ENCODE measurements at regions not wholly inside any gene's neighbourhood (a gene's known extent, or its start where the extent isn't known, plus 50 kb on each side); places are given as distances from the start of the nearest gene placed in this dataset.
A peak's percentile ranks its signal among the peaks of the same experiment; 100 is the strongest.
"Not testable (repeated sequence)": the region's sequence is repeated elsewhere in the genome, so short reads cannot be mapped to it uniquely, and the experiment has no call there.

DNA sequence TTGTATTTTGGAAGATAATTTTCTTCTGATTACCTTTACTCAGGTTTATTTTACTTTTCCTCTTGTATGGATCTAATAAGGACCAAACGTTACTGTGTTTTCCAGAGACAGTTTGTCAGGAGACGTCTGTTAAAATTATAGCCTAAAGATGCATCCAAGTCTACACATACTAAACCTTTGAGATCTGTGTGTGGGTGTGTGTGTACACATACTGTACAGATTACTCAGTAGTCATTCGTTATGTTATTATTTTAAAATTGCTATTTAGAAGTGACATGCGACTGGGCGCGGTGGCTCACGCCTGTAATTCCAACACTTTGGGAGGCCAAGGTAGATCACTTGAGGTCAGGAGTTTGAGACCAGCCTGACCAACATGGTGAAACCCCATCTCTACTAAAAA lies 51.6 kb upstream of the CNTLN start:
- DNase-seq: no peak

- DNase-seq: no peak
These were observed 52.3 kb upstream of the CNTLN start for GRCh38 chr9:17082343-17083064.

- no peak for DNase-seq
These were observed 53.0 kb upstream of the CNTLN start for GRCh38 chr9:17081814-17082213.

DNA sequence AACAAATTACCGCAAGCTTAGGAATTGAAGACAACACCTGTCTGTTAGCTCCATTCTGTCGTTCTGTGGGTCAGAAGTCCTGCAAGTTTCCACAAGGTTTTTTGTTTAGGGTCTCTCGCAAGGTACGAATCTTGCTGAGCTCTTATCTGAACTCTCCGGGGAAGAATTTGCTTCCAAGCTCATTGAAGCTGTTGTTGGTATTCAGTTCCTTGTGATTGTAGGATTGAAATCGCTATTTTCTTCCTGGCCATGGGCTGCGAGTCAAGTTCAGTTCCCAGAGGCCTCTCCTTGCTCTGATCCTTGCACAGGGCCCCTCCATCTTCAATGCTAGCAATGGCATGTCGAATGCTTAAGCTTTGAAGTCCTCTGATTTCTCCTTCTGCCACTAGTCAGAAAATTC lies 53.5 kb upstream of the CNTLN start:
- DNase-seq: no peak

DNA sequence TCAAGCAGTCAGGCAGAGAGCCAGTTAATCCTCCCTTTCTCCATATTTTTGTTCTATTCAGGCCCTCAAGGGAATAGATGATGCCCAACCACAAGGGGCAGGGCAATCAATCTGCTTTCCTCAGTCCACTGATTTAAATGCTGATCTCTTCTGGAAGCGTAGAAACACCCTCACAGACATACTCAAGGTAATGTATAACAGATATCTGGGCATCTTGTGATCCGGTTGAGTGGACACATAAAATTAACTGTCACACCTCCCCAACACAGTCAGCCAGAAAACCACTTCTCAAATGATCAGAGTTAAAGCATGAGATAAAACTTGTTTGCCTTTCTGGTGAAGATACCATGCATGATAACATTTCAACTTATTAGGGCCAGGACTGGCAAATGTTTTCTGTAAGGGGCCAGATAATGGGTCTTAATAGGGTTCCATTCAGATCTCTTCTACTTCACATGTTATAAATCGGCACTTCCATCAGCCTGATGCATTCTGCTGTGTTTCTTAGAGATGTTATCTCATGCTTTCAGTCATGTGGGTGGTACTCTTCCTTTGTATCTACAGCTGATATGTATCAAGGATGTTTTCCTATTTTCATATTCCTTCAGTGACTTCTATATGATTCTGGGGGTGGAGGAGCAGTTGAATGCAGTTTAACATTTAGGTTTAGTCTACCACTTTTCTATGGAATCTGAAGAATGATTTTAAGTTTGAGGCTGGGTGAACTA lies 58.9 kb upstream of the CNTLN start:
- DNase-seq: no peak

- no peak for DNase-seq
These were observed 59.6 kb upstream of the CNTLN start for GRCh38 chr9:17075146-17075757.

GRCh38 chr9:17072563-17072962 lies 62.3 kb upstream of the CNTLN start:
- DNase-seq: not testable (repeated sequence)

GRCh38 chr9:17068671-17069070 lies 66.2 kb upstream of the CNTLN start:
- no peak for DNase-seq

GRCh38 chr9:17065062-17065461 lies 69.8 kb upstream of the CNTLN start:
- no peak for DNase-seq

DNA sequence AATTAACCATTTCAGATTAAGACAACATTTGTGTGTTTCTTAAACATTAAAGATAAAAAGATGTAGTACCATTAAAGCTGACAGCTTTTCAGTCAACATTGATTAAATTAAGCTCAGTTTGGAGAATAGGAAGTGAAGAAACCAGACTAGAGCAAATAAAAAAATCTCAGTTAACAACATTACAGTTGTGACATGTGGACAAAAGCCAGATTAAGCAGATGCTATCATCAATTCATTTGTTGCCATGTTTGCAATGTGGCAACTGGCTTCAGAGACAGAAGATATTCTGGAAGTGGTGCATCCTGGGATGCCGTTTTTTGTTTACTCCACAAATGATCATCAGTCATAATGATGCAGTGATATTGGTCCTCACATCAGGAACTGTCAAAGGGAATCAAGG lies 70.3 kb upstream of the CNTLN start:
- DNase-seq: no peak

DNA sequence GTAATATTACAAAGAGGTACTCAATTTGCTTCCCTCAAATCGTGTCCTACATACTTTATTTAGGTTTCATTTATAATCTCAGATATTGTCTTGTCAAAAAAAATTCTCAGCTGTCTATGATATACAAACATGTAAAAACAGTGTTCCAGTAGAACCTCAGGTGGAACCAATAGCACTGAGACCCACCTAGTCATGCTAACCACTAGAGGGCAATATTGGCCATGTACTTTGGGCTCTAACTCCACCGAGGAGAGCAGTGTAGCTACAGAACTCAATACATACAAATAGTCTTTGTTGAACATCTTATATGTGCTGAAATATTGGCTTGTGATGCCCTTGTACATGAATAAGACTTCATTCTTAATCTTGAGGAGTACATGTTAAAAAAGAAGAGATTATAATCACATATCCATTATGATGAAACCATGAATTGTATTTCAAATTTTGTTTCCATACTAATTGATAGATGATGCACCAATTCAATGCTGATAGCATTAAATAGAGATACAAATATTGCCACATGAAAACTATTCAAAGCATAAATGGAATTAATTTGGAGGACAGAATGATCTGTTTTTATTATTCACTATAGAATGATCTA lies 71.2 kb upstream of the CNTLN start:
- peak in 1 of 2 donors; percentile 8 for DNase-seq

DNA sequence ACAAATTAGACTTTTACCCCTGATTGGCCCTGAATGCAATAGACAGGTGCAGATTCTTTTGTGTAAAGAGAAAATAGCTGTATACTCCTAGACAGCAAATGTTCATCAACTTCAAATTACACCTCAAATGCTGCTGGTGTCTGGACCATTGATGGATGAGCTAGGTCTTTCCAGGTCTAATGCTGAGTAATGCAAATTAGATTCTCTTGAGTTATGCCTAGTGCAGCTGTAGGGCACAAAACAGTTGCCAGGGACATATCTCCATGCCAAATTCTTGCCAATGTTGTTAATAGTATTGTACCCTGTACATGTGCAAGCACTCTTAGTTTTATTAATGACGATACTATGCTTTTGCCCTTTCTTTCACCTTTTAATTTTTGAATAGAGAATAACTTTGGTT lies 72.3 kb upstream of the CNTLN start:
- no peak for DNase-seq

- DNase-seq: no peak
These were observed 74.4 kb upstream of the CNTLN start for GRCh38 chr9:17060450-17060849.

DNA sequence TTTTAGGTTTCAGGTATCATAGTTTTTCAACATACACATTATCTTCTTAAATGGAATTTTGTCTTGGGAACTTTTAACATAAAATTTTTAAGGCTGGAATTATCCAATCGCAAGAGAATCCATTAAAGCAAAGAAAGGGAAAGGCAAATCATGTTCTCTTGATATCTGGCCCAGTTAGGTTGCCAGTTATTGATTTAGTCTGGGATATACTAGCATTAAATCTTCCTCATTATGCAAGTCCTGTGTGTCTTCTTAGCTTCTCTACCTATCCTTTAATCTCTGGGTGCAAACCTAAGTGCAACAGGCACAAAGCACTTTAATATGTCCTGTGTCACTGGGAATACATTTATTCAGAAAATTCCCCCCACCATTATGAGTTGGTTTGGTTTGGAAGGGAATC lies 75.4 kb upstream of the CNTLN start:
- DNase-seq: no peak

GRCh38 chr9:17057729-17058128 lies 77.1 kb upstream of the CNTLN start:
- no peak for DNase-seq

DNA sequence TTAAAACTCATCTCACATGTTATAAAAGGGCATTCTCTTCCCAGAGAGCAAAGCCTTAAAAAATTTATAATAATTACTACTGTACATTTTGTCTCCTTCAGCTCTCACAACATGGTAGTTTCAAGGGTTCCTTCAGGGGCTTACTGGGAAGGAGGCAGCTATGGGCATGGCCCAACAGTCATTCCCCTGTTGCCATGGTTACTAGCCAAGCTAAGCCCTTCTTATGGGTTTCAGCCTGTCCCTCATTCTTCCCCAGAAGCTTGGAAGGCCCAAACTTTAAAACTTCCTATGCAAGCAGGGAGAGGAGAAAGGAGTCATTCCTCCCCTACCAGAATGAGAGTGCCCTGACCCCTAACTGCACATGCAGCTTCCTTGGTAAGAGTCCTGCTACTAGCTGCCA lies 82.2 kb upstream of the CNTLN start:
- DNase-seq: no peak

GRCh38 chr9:17045381-17045940 lies 89.4 kb upstream of the CNTLN start:
- no peak for DNase-seq

DNA sequence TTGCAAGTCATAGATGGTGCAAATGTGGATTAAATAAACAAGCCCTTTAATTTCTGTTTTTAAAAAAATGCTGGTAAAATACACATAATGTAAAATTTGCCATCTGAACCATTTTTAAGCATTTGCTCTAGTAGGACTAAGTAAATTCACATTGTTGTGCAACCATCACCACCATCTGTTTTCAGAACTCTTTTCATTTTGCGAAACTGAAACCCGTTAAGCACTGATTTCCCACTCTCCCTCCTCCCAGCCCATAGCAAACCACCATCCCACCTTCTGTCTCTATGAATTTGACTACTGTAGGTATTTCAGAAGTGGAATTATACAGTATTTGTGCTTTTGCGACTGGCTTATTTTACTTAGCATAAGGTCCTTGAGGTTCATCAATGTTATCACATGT lies 103.3 kb upstream of the CNTLN start:
- no peak for DNase-seq

- DNase-seq: no peak
These were observed 109.6 kb upstream of the CNTLN start for GRCh38 chr9:17025281-17025680.

DNA sequence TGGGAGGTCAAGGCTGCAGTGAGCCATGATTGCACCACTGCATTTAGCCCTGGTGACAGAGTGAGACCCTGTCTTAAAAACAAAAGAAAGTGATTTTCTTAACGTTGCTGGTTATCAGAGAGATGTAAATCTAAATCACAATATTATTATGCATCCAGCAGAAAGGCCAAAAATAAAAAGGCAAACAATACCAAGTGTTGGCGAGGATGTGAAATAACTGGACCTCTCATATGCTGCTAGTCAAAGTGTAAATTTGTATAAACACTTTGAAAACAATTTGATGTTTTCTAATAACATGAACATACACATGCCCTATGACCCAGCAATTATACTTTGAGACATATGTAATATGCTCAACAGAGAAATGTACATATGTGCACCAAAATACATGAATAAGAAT lies 110.7 kb upstream of the CNTLN start:
- DNase-seq: no peak

DNA sequence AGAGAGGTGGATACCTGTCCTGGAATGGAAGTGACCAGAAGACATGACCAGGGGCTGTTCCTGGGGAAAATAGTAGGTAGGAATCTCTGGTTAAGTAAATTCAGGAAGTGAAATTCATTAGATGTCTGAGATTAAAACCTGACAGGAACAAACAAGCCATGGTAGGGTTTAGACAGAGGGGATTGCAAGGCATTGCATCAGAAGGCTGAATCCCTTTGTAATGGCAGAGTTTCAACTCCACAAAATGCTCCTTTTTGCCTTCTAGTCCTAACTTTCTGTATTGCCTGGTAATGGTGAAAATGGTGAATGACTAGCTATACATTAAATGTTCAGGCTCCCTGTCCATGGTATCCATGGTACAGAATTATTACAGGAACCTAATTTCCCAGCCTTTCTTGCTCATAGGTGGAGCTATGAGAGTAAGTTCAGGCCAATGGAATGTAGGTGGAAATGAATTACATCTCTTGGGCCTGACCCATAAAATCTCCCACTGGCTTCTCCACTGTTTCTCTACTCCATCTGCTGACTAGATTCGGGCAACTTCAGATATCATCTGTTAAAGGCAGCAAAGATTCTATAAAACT lies 113.4 kb upstream of the CNTLN start:
- no peak for DNase-seq

GRCh38 chr9:17019398-17019797 lies 115.4 kb upstream of the CNTLN start:
- no peak for DNase-seq

- DNase-seq: no peak
These were observed 116.2 kb upstream of the CNTLN start for GRCh38 chr9:17018540-17019196.
